Neutrophil (primary cell): ENCODE measurements at regions not wholly inside any gene's neighbourhood (a gene's known extent, or its start where the extent isn't known, plus 50 kb on each side); places are given as distances from the start of the nearest gene placed in this dataset.

Experiments
- H3K27ac ChIP-seq: fragments of 200-600 bp; sonication (generic); 2 replicates; pipeline ENCODE4 v1.5.1; 2016; ENCODE audit warnings: mild to moderate bottlenecking, moderate library complexity
- H3K27me3 ChIP-seq: fragments of 200-600 bp; sonication (generic); 2 replicates; pipeline ENCODE4 v1.6.0; 2016; ENCODE audit warnings: mild to moderate bottlenecking
- H3K36me3 ChIP-seq: fragments of 200-600 bp; sonication (generic); 2 replicates; pipeline ENCODE4 v1.5.1; 2017
- H3K4me1 ChIP-seq, 2 experiments: fragments of 200-600 bp in 1 of 2; sonication (generic) in 1 of 2; 1 replicate in 1 of 2; 2 replicates in 1 of 2; pipeline versions ENCODE4 v1.5.1 to v1.6.1; 2013 to 2016; ENCODE audit warnings: low read depth in 1 of 2, low read length in 1 of 2, mild to moderate bottlenecking in 1 of 2, moderate library complexity in 1 of 2; ENCODE audit not compliant: control insufficient read depth in 1 of 2, insufficient read depth in 1 of 2
- H3K4me3 ChIP-seq, 2 experiments: fragments of 200-600 bp in 1 of 2; sonication (generic) in 1 of 2; 1 replicate in 1 of 2; 2 replicates in 1 of 2; pipeline ENCODE4 v1.5.1; 2013 to 2016; ENCODE audit warnings: low read depth in 1 of 2, low read length in 1 of 2, mild to moderate bottlenecking in 1 of 2, moderate library complexity in 1 of 2
- H3K9me3 ChIP-seq: fragments of 200-600 bp; sonication (generic); 2 replicates; pipeline ENCODE4 v1.5.1; 2016
- CTCF ChIP-seq: fragments of 200-600 bp; sonication (generic); IDR thresholded peaks from 2 replicates; pipeline ENCODE4 v1.5.1; 2016; ENCODE audit warnings: antibody characterized with exemption

- Histone ChIP-seq H3K4me1 (no peaks in the 10 kb centered on the region), H3K4me3 (no peak overlapping the region), H3K27me3 (no peaks in the 10 kb centered on the region), H3K27ac (no peak overlapping the region), H3K36me3 (no peaks in the 10 kb centered on the region), H3K9me3 (no peaks in the 10 kb centered on the region)
- no peak for TF ChIP-seq CTCF
Measured at GRCh38 chr9:23307731-23308513, 518.1 kb downstream of the ELAVL2 start.

- Histone ChIP-seq H3K4me1 (no peaks in the 10 kb centered on the region), H3K4me3 (no peak overlapping the region), H3K9me3 (no peaks in the 10 kb centered on the region), H3K27me3 (no peaks in the 10 kb centered on the region), H3K27ac (no peak overlapping the region), H3K36me3 (no peaks in the 10 kb centered on the region)
- no peak for TF ChIP-seq CTCF
Measured at GRCh38 chr9:23309800-23310199, 516.2 kb downstream of the ELAVL2 start.

GRCh38 chr9:23314247-23314646, 511.8 kb downstream of the ELAVL2 start:
- Histone ChIP-seq H3K4me3 (no peak overlapping the region), H3K4me1 (no peaks in the 10 kb centered on the region), H3K27ac (no peak overlapping the region), H3K9me3 (no peaks in the 10 kb centered on the region), H3K27me3 (no peaks in the 10 kb centered on the region), H3K36me3 (no peaks in the 10 kb centered on the region)
- no peak for TF ChIP-seq CTCF

- Histone ChIP-seq H3K27ac (no peak overlapping the region), H3K27me3 (no peaks in the 10 kb centered on the region), H3K4me1 (no peaks in the 10 kb centered on the region), H3K4me3 (no peak overlapping the region), H3K9me3 (no peaks in the 10 kb centered on the region), H3K36me3 (no peaks in the 10 kb centered on the region)
- no peak for TF ChIP-seq CTCF
Measured at GRCh38 chr9:23319092-23319491, 506.9 kb downstream of the ELAVL2 start.

- no peaks in the 10 kb centered on the region for H3K4me1 ChIP-seq
- no peak overlapping the region for H3K27ac ChIP-seq
- no peaks in the 10 kb centered on the region for H3K27me3 ChIP-seq
- H3K36me3 ChIP-seq = no peaks in the 10 kb centered on the region
- TF ChIP-seq CTCF = no peak
- no peak overlapping the region for H3K4me3 ChIP-seq
- H3K9me3 ChIP-seq = no peaks in the 10 kb centered on the region
Measured at GRCh38 chr9:23321049-23321448, 505.0 kb downstream of the ELAVL2 start.
